Psoas muscle (tissue), 7 donors: ENCODE measurements at regions not wholly inside any gene's neighbourhood (a gene's known extent, or its start where the extent isn't known, plus 50 kb on each side); places are given as distances from the start of the nearest gene placed in this dataset.

Experiments
- ATAC-seq, 4 donors: fragments of 200-7000 bp; cut with Tn5 transposase; one replicate each; pipeline ENCODE4 v1.9.1; 2020; ENCODE audit warnings: moderate library complexity in 3 of 4, mild to moderate bottlenecking in 2 of 4
- DNase-seq, 2 donors: peaks; one replicate each; pipeline ENCODE4 v3.0.0-alpha.2; 2020
- H3K27ac ChIP-seq: fragments of 200-600 bp; one replicate; pipeline ENCODE4 v1.8.0; 2022
- H3K27me3 ChIP-seq, 3 donors: fragments of 200-600 bp in 1 of 3; one replicate each; pipeline versions ENCODE4 v1.6.1 to v1.8.0; 2013 to 2022; ENCODE audit warnings: low read length in 2 of 3, mild to moderate bottlenecking in 2 of 3, moderate library complexity in 1 of 3; ENCODE audit not compliant: insufficient read depth in 3 of 3
- H3K36me3 ChIP-seq, 2 donors: fragments of 200-600 bp in 1 of 2; one replicate each; pipeline versions ENCODE4 v1.6.1 to v1.8.0; 2013 to 2022; ENCODE audit warnings: low read depth in 1 of 2, mild to moderate bottlenecking in 1 of 2, moderate library complexity in 1 of 2; ENCODE audit not compliant: insufficient read depth in 1 of 2
- H3K4me1 ChIP-seq: fragments of 200-600 bp; one replicate; pipeline ENCODE4 v1.8.0; 2022
- H3K4me3 ChIP-seq: fragments of 200-600 bp; one replicate; pipeline ENCODE4 v1.8.0; 2022; ENCODE audit warnings: mild to moderate bottlenecking
- H3K9me3 ChIP-seq: fragments of 200-600 bp; one replicate; pipeline ENCODE4 v1.8.0; 2022
- WGBS, 3 donors: extraction: QIAGEN DNeasy Blood & Tissue Kit; methylation state at CpG; one replicate each; pipeline versions ENCODE4 v1.1.6 to v1.1.7; 2013; 5-methylcytosine and 5-hydroxymethylcytosine counted together
- intact Hi-C, 2 donors: fragments of 100-400 bp; cut with DNase I; formaldehyde crosslinking; loops; one replicate each; pipeline versions ENCODE4 v1.11.0 to v1.14.2; 2022
- TF ChIP-seq, protein P1 (sequence below): fragments of 200-600 bp; IDR thresholded peaks from one replicate; pipeline ENCODE4 v1.8.0; 2022; ENCODE audit warnings: antibody characterized with exemption
- donor health status: healthy with polysubstance abuse.
- donor health status: DM: no; HTN: no; CAD: no; lungs with moderate emphysema.
- donor health status: Bipolar disorder and iron deficiency.
- donor health status: healthy.
- donor health status: DM: yes; HTN: yes; CAD: no.
- donor health status: DM: no; HTN: no; CAD: no.
- donor health status: DM: yes; HTN: yes; CAD: no.

DNA sequence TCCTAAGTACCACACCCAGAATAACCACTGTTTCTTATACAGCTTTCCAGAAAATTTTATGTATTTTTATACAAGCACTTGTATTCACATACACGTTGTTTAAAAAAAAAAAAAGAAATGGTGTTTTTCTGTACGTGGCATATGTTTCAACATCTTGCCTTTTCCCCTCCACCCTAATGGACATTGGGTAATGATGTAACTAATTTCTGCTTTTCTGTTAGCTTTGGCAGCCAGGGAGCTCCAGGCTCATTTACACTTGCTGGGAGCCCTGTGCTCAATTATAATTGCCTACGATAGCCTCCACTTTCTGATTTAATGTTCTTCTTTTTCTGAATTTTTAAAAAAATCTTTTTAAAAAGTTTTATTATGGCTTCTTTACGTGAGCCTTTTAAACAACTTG lies 352.4 kb downstream of the UTRN start:
- H3K4me1 ChIP-seq, result no peaks in the 10 kb centered on the region
- no peak overlapping the region for H3K27ac ChIP-seq
- WGBS, 3 donors, result 82 to 88% (median 88%) methylated on average over 4 of the region's 4 CpGs
- H3K4me3 ChIP-seq, result no peak overlapping the region
- H3K9me3 ChIP-seq, result no peaks in the 10 kb centered on the region
- DNase-seq, result no peak
- H3K36me3 ChIP-seq, result no peaks in the 10 kb centered on the region
- no peak for ATAC-seq
- H3K27me3 ChIP-seq, result no peaks in the 10 kb centered on the region
- intact Hi-C loops, result no loop called here
- TF ChIP-seq, protein P1, sequence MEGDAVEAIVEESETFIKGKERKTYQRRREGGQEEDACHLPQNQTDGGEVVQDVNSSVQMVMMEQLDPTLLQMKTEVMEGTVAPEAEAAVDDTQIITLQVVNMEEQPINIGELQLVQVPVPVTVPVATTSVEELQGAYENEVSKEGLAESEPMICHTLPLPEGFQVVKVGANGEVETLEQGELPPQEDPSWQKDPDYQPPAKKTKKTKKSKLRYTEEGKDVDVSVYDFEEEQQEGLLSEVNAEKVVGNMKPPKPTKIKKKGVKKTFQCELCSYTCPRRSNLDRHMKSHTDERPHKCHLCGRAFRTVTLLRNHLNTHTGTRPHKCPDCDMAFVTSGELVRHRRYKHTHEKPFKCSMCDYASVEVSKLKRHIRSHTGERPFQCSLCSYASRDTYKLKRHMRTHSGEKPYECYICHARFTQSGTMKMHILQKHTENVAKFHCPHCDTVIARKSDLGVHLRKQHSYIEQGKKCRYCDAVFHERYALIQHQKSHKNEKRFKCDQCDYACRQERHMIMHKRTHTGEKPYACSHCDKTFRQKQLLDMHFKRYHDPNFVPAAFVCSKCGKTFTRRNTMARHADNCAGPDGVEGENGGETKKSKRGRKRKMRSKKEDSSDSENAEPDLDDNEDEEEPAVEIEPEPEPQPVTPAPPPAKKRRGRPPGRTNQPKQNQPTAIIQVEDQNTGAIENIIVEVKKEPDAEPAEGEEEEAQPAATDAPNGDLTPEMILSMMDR, result no peak

DNA sequence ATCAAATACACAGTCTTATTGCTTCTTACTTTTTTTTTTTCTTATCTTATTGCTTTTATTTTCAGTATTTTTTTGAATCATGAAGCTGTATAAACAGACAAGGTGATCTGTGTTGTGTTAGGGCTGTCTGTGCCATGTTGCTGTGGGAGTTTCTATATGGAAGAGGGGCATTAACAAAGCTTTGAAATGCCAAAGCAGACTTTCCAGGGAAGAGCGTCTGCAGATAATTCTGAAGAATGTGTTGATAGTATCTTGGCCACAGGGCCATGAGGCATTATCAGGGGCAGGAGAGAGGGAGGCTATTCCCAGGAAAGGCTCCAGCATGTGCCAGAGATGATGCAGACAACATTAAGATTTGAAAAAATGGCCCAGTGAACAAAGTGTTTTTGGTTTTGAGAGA lies 354.5 kb downstream of the UTRN start:
- no peak overlapping the region for H3K4me3 ChIP-seq
- H3K27ac ChIP-seq, result no peak overlapping the region
- no peaks in the 10 kb centered on the region for H3K4me1 ChIP-seq
- ATAC-seq (no peak), DNase-seq (no peak)
- TF ChIP-seq, protein P1, result no peak
- H3K27me3 ChIP-seq, result no peaks in the 10 kb centered on the region
- 50 to 74% (median 56%) methylated on average over 1 of the region's 1 CpG for WGBS, 3 donors
- no peaks in the 10 kb centered on the region for H3K36me3 ChIP-seq
- no peaks in the 10 kb centered on the region for H3K9me3 ChIP-seq
- intact Hi-C loops, result no loop called here

DNA sequence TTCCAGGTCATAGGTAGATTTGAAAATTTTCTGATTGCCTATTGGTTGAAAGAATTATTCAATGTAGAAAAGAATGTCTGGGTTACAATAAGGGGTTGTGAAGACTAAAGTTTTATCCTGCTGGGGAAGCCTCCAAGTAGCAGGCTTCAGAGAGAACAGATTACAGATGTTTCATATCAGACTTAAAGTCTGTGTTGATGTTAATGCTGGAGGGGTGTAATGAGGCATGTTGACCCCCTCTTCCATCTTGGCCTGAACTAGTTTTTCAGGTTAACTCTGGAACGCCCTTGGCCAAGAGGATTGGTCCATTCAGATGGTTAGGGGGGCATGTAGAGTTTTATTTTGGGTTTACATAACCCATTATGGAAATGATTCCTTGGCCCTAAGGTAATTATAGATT lies 356.2 kb downstream of the UTRN start:
- Histone ChIP-seq H3K4me3 (no peak overlapping the region), H3K27ac (no peak overlapping the region), H3K9me3 (no peaks in the 10 kb centered on the region), H3K27me3 (no peaks in the 10 kb centered on the region), H3K36me3 (no peaks in the 10 kb centered on the region), H3K4me1 (no peaks in the 10 kb centered on the region)
- ATAC-seq (no peak), DNase-seq (no peak)
- TF ChIP-seq, protein P1, result no peak
- 87 to 94% (median 88%) methylated on average over 1 of the region's 1 CpG for WGBS, 3 donors
- intact Hi-C loops, result no loop called here

DNA sequence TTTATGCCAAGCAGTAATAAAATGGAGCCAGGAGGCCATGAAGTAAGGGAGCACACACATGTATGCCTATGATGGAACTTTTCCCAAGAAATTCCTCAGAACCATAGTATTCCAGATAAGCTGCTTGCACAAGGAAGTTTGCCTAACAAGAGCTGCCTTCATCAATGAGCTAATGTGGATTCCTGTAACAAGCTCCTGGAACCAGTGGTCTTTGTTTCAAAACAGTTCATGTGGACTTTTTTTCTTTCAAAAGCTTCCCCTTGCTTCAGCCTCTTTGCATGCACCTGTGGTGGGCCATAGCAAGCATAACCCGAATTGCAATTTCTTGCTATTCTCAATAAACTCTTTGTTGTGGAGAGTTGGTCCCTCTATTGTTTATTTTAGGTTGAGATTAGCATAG lies 359.6 kb downstream of the UTRN start:
- DNase-seq, result no peak
- no peaks in the 10 kb centered on the region for H3K9me3 ChIP-seq
- H3K36me3 ChIP-seq, result no peaks in the 10 kb centered on the region
- no peaks in the 10 kb centered on the region for H3K27me3 ChIP-seq
- H3K4me3 ChIP-seq, result no peak overlapping the region
- no peak overlapping the region for H3K27ac ChIP-seq
- intact Hi-C loops, result no loop called here
- no peaks in the 10 kb centered on the region for H3K4me1 ChIP-seq
- no peak for ATAC-seq
- TF ChIP-seq, protein P1, result no peak
- WGBS, 3 donors, result 42 to 71% (median 49%) methylated on average over 1 of the region's 1 CpG
